Neural progenitor cell (in vitro differentiated cells): ENCODE measurements at regions not wholly inside any gene's neighbourhood (a gene's known extent, or its start where the extent isn't known, plus 50 kb on each side); places are given as distances from the start of the nearest gene placed in this dataset.
A peak's percentile ranks its signal among the peaks of the same experiment; 100 is the strongest.

Experiments used
- DNase-seq: peaks from one replicate; pipeline ENCODE4 v3.0.0-alpha.2; 2016; ENCODE audit warnings: low spot score
- H2AFZ ChIP-seq: fragments of 200-600 bp; sonication (generic); replicated peaks from 2 replicates; pipeline ENCODE4 v1.6.1; 2016; ENCODE audit warnings: antibody characterized with exemption
- H3F3A ChIP-seq: fragments of 200-600 bp; sonication (generic); 2 replicates; pipeline ENCODE4 v1.6.1; 2016; ENCODE audit warnings: antibody characterized with exemption, low read depth
- H3K27ac ChIP-seq: fragments of 200-600 bp; sonication (generic); 2 replicates; pipeline ENCODE4 v1.5.1; 2016; ENCODE audit warnings: mild to moderate bottlenecking
- H3K27me3 ChIP-seq: fragments of 200-600 bp; sonication (generic); 2 replicates; pipeline ENCODE4 v1.6.1; 2016; ENCODE audit warnings: mild to moderate bottlenecking, moderate library complexity
- H3K36me3 ChIP-seq: fragments of 200-600 bp; sonication (generic); 2 replicates; pipeline ENCODE4 v1.5.1; 2016
- H3K4me1 ChIP-seq: fragments of 200-600 bp; sonication (generic); 2 replicates; pipeline ENCODE4 v1.6.1; 2016; ENCODE audit warnings: mixed run types
- H3K4me2 ChIP-seq: fragments of 200-600 bp; sonication (generic); 2 replicates; pipeline ENCODE4 v1.6.1; 2016
- H3K4me3 ChIP-seq: fragments of 200-600 bp; sonication (generic); 2 replicates; pipeline ENCODE4 v1.5.1; 2016
- H3K79me2 ChIP-seq: fragments of 200-600 bp; sonication (generic); 2 replicates; pipeline ENCODE4 v1.6.1; 2016; ENCODE audit warnings: low read depth
- H3K9ac ChIP-seq: fragments of 200-600 bp; sonication (generic); 2 replicates; pipeline ENCODE4 v1.6.1; 2016
- H3K9me3 ChIP-seq: fragments of 200-600 bp; sonication (generic); 2 replicates; pipeline ENCODE4 v1.5.1; 2016; ENCODE audit warnings: low read depth
- H4K20me1 ChIP-seq: fragments of 200-600 bp; sonication (generic); 2 replicates; pipeline ENCODE4 v1.6.1; 2016; ENCODE audit warnings: low read depth
- H3K27ac Mint-ChIP-seq: 3 replicates; pipeline ENCODE4 v1.8.0; 2021; ENCODE audit warnings: mixed read lengths
- H3K27me3 Mint-ChIP-seq: 2 replicates; pipeline ENCODE4 v1.8.0; 2022; ENCODE audit warnings: low read depth, mild to moderate bottlenecking, inconsistent platforms, moderate library complexity, mixed read lengths; ENCODE audit not compliant: insufficient read depth
- H3K36me3 Mint-ChIP-seq: 3 replicates; pipeline ENCODE4 v1.8.0; 2021; ENCODE audit warnings: mixed read lengths
- H3K4me1 Mint-ChIP-seq: 3 replicates; pipeline ENCODE4 v1.8.0; 2021; ENCODE audit warnings: mixed read lengths
- H3K4me3 Mint-ChIP-seq: 3 replicates; pipeline ENCODE4 v1.8.0; 2021; ENCODE audit warnings: mild to moderate bottlenecking, moderate library complexity, mixed read lengths
- H3K9me3 Mint-ChIP-seq: 3 replicates; pipeline ENCODE4 v1.8.0; 2020; ENCODE audit warnings: mixed read lengths
- CTCF ChIP-seq: fragments of 200-600 bp; sonication (generic); IDR thresholded peaks from 2 replicates; pipeline ENCODE4 v1.5.1; 2017; ENCODE audit warnings: antibody characterized with exemption, mild to moderate bottlenecking
- EZH2 ChIP-seq: fragments of 200-600 bp; sonication (generic); IDR thresholded peaks from 2 replicates; pipeline ENCODE4 v1.6.1; 2017; ENCODE audit warnings: antibody characterized with exemption, mild to moderate bottlenecking, moderate library complexity
- EZH2phosphoT487 ChIP-seq: fragments of 200-600 bp; sonication (generic); IDR thresholded peaks from 2 replicates; pipeline ENCODE4 v1.6.1; 2017; ENCODE audit warnings: antibody characterized with exemption

GRCh38 chr11:37926772-37927171 lies 1328.7 kb upstream of the RAG2 start:
- Histone ChIP-seq H3K4me3 (no peak overlapping the region), H3K27ac (no peak overlapping the region), H3K36me3 (no peaks in the 10 kb centered on the region), H3K9me3 (no peaks in the 10 kb centered on the region), H4K20me1 (no peaks in the 10 kb centered on the region), H3K4me1 (no peaks in the 10 kb centered on the region), H3K9ac (no peak overlapping the region), H3K27me3 (no peaks in the 10 kb centered on the region), H3F3A (no peaks in the 10 kb centered on the region), H3K79me2 (no peaks in the 10 kb centered on the region), H3K4me2 (no peak overlapping the region), H2AFZ (no peak overlapping the region)
- no peaks in the 10 kb centered on the region for H3K4me1 Mint-ChIP-seq
- no peaks in the 10 kb centered on the region for H3K36me3 Mint-ChIP-seq
- H3K4me3 Mint-ChIP-seq, result no peak overlapping the region
- no peak overlapping the region for H3K27ac Mint-ChIP-seq
- no peaks in the 10 kb centered on the region for H3K9me3 Mint-ChIP-seq
- no peak for DNase-seq
- peaks cover 3% of the 10 kb centered on the region for H3K27me3 Mint-ChIP-seq
- no peak for TF ChIP-seq CTCF
- no peak for TF ChIP-seq EZH2phosphoT487
- no peak for TF ChIP-seq EZH2

- Histone ChIP-seq H3K9me3 (no peaks in the 10 kb centered on the region), H2AFZ (no peak overlapping the region), H3K4me3 (no peak overlapping the region), H3K79me2 (no peaks in the 10 kb centered on the region), H3K27ac (no peak overlapping the region), H3K4me2 (no peak overlapping the region), H3K4me1 (no peaks in the 10 kb centered on the region), H3K36me3 (no peaks in the 10 kb centered on the region), H3F3A (no peaks in the 10 kb centered on the region), H3K27me3 (no peaks in the 10 kb centered on the region), H4K20me1 (no peaks in the 10 kb centered on the region), H3K9ac (no peak overlapping the region)
- no peaks in the 10 kb centered on the region for H3K9me3 Mint-ChIP-seq
- H3K36me3 Mint-ChIP-seq, result no peaks in the 10 kb centered on the region
- no peak overlapping the region for H3K27ac Mint-ChIP-seq
- no peak for DNase-seq
- H3K27me3 Mint-ChIP-seq, result no peaks in the 10 kb centered on the region
- H3K4me3 Mint-ChIP-seq, result no peak overlapping the region
- no peaks in the 10 kb centered on the region for H3K4me1 Mint-ChIP-seq
- no peak for TF ChIP-seq CTCF
- no peak for TF ChIP-seq EZH2
- TF ChIP-seq EZH2phosphoT487, result no peak
Observed at GRCh38 chr11:37916331-37916730, 1318.3 kb upstream of the RAG2 start.

GRCh38 chr11:37914859-37915258 lies 1316.8 kb upstream of the RAG2 start:
- Mint-ChIP-seq H3K9me3 (no peaks in the 10 kb centered on the region), H3K27me3 (no peaks in the 10 kb centered on the region), H3K4me3 (no peak overlapping the region), H3K36me3 (no peaks in the 10 kb centered on the region), H3K27ac (no peak overlapping the region), H3K4me1 (no peaks in the 10 kb centered on the region)
- no peaks in the 10 kb centered on the region for H3K9me3 ChIP-seq
- no peak overlapping the region for H3K4me3 ChIP-seq
- H3F3A ChIP-seq, result no peaks in the 10 kb centered on the region
- no peaks in the 10 kb centered on the region for H3K79me2 ChIP-seq
- no peak overlapping the region for H3K4me2 ChIP-seq
- no peak overlapping the region for H3K27ac ChIP-seq
- DNase-seq, result no peak
- no peak overlapping the region for H2AFZ ChIP-seq
- H3K27me3 ChIP-seq, result no peaks in the 10 kb centered on the region
- no peak overlapping the region for H3K9ac ChIP-seq
- no peaks in the 10 kb centered on the region for H3K36me3 ChIP-seq
- TF ChIP-seq CTCF (no peak), EZH2 (no peak), EZH2phosphoT487 (no peak)
- no peaks in the 10 kb centered on the region for H4K20me1 ChIP-seq
- H3K4me1 ChIP-seq, result no peaks in the 10 kb centered on the region

GRCh38 chr11:37908219-37908548 lies 1310.1 kb upstream of the RAG2 start:
- H3K4me1 ChIP-seq, result no peaks in the 10 kb centered on the region
- H3K36me3 Mint-ChIP-seq, result no peaks in the 10 kb centered on the region
- no peaks in the 10 kb centered on the region for H3K27me3 ChIP-seq
- H2AFZ ChIP-seq, result peak overlapping the region; percentile 5
- H3K4me1 Mint-ChIP-seq, result no peaks in the 10 kb centered on the region
- no peaks in the 10 kb centered on the region for H3F3A ChIP-seq
- no peaks in the 10 kb centered on the region for H3K9me3 Mint-ChIP-seq
- no peaks in the 10 kb centered on the region for H4K20me1 ChIP-seq
- no peak overlapping the region for H3K4me3 Mint-ChIP-seq
- H3K9ac ChIP-seq, result no peak overlapping the region
- H3K4me2 ChIP-seq, result no peak overlapping the region
- H3K9me3 ChIP-seq, result no peaks in the 10 kb centered on the region
- H3K27me3 Mint-ChIP-seq, result no peaks in the 10 kb centered on the region
- no peak for DNase-seq
- H3K27ac ChIP-seq, result no peak overlapping the region
- no peaks in the 10 kb centered on the region for H3K79me2 ChIP-seq
- no peak overlapping the region for H3K4me3 ChIP-seq
- no peaks in the 10 kb centered on the region for H3K36me3 ChIP-seq
- H3K27ac Mint-ChIP-seq, result no peak overlapping the region
- TF ChIP-seq EZH2 (no peak), CTCF (no peak), EZH2phosphoT487 (no peak)
